H1 (cell line): ENCODE measurements at regions not wholly inside any gene's neighbourhood (a gene's known extent, or its start where the extent isn't known, plus 50 kb on each side); places are given as distances from the start of the nearest gene placed in this dataset.

Experiments used
- BRCA1 ChIP-seq: IDR thresholded peaks from 2 replicates; pipeline ENCODE4 v1.6.1; 2012; ENCODE audit warnings: low read depth, low read length, improper control_type of control experiment
- CHD7 ChIP-seq: fragments of 300-600 bp; sonication (generic); IDR thresholded peaks from 2 replicates; pipeline ENCODE4 v1.7.1; 2012; ENCODE audit warnings: low read length, moderate library complexity, mild to moderate bottlenecking, inconsistent platforms; ENCODE audit not compliant: insufficient replicate concordance
- CREB1 ChIP-seq: IDR thresholded peaks from 2 replicates; pipeline ENCODE4 v1.6.1; 2012; ENCODE audit warnings: inconsistent platforms
- FOSL1 ChIP-seq: IDR thresholded peaks from 2 replicates; pipeline ENCODE4 v1.6.1; 2011; ENCODE audit warnings: mild to moderate bottlenecking, low read depth, low read length, moderate library complexity; ENCODE audit not compliant: insufficient read depth
- KDM1A ChIP-seq: fragments of 200-600, 300-600 bp; sonication (generic); IDR thresholded peaks from 2 replicates; pipeline ENCODE4 v1.7.1; 2016; ENCODE audit warnings: mild to moderate bottlenecking, low read length, borderline replicate concordance
- MAX ChIP-seq: IDR thresholded peaks from 2 replicates; pipeline ENCODE4 v1.6.1; 2012; ENCODE audit warnings: inconsistent platforms
- RNF2 ChIP-seq: fragments of 200-900, 300-1000 bp; sonication (generic); IDR thresholded peaks from 2 replicates; pipeline ENCODE4 v1.7.1; 2016; ENCODE audit warnings: borderline replicate concordance, low read depth, mild to moderate bottlenecking, antibody characterized with exemption, low read length; ENCODE audit not compliant: poor library complexity, severe bottlenecking; ENCODE audit errors: missing control alignments
- RXRA ChIP-seq: IDR thresholded peaks from 2 replicates; pipeline ENCODE4 v1.6.1; 2011; ENCODE audit warnings: low read depth, mild to moderate bottlenecking, low read length, moderate library complexity; ENCODE audit not compliant: insufficient read depth
- SAP30 ChIP-seq: fragments of 300-600 bp; sonication (generic); IDR thresholded peaks from 2 replicates; pipeline ENCODE4 v1.7.1; 2012; ENCODE audit warnings: low read length, moderate library complexity, mild to moderate bottlenecking, inconsistent platforms; ENCODE audit not compliant: insufficient read depth, insufficient replicate concordance
- TAF1 ChIP-seq: IDR thresholded peaks from 2 replicates; pipeline ENCODE4 v1.6.1; 2011; ENCODE audit warnings: mild to moderate bottlenecking, low read depth, low read length

GRCh38 chr3:64916192-64916798, 228.5 kb upstream of the ADAMTS9 start (continued):
- TF ChIP-seq CHD7 (no peak), MAX (no peak), CREB1 (no peak), BRCA1 (no peak), RNF2 (no peak), RXRA (no peak), TAF1 (no peak), FOSL1 (no peak), KDM1A (no peak), SAP30 (no peak)
